H54 (cell line): ENCODE measurements at regions not wholly inside any gene's neighbourhood (a gene's known extent, or its start where the extent isn't known, plus 50 kb on each side); places are given as distances from the start of the nearest gene placed in this dataset.
A peak's percentile ranks its signal among the peaks of the same experiment; 100 is the strongest.

Experiments
- DNase-seq: peaks from one replicate; pipeline ENCODE4 v3.0.0; 2011; ENCODE audit warnings: low spot score, mixed read lengths; ENCODE audit not compliant: insufficient read length
- FAIRE-seq: peaks from 3 replicates; lab custom pipeline; 2011; peaks lifted over from hg19 to GRCh38; lab: Jason Lieb, UNC
- POLR2A ChIP-seq: IDR thresholded peaks from 2 replicates; pipeline ENCODE4 v1.6.1; 2011; ENCODE audit warnings: low read depth, mild to moderate bottlenecking, low read length

GRCh38 chr11:116644201-116644940 lies 128.4 kb downstream of the BUD13 start:
- TF ChIP-seq POLR2A = no peak
- FAIRE-seq = no peak
- no peak for DNase-seq

GRCh38 chr11:116643521-116643920 lies 129.3 kb downstream of the BUD13 start:
- DNase-seq (no peak), FAIRE-seq (no peak)
- no peak for TF ChIP-seq POLR2A

- no peak for FAIRE-seq
These were observed 129.9 kb downstream of the BUD13 start for GRCh38 chr11:116642902-116643301.

GRCh38 chr11:116642481-116642880 lies 130.3 kb downstream of the BUD13 start:
- DNase-seq (no peak), FAIRE-seq (no peak)
- TF ChIP-seq POLR2A = no peak

More at GRCh38 chr11:116642902-116643301, 129.9 kb downstream of the BUD13 start:
- TF ChIP-seq POLR2A = no peak
- DNase-seq = no peak

GRCh38 chr11:116641561-116642045 lies 131.2 kb downstream of the BUD13 start:
- no peak for TF ChIP-seq POLR2A
- no peak for FAIRE-seq
- peak; percentile 29 for DNase-seq

GRCh38 chr11:116640641-116641402 lies 132.0 kb downstream of the BUD13 start:
- no peak for TF ChIP-seq POLR2A
- no peak for DNase-seq
- no peak for FAIRE-seq

- FAIRE-seq = no peak
- no peak for TF ChIP-seq POLR2A
- no peak for DNase-seq
These were observed 134.3 kb downstream of the BUD13 start for GRCh38 chr11:116638463-116638862.

GRCh38 chr11:116637766-116638165 lies 135.0 kb downstream of the BUD13 start:
- DNase-seq = no peak
- FAIRE-seq = no peak
- TF ChIP-seq POLR2A = no peak

GRCh38 chr11:116636341-116636929 lies 136.4 kb downstream of the BUD13 start:
- no peak for DNase-seq
- TF ChIP-seq POLR2A = no peak
- FAIRE-seq = no peak

- no peak for DNase-seq
These were observed 141.6 kb downstream of the BUD13 start for GRCh38 chr11:116631201-116631600.

GRCh38 chr11:116618461-116618860 lies 154.3 kb downstream of the BUD13 start:
- FAIRE-seq (no peak), DNase-seq (no peak)
- TF ChIP-seq POLR2A = no peak

More at GRCh38 chr11:116631201-116631600, 141.6 kb downstream of the BUD13 start:
- TF ChIP-seq POLR2A = no peak
- FAIRE-seq = no peak

- FAIRE-seq = no peak
- DNase-seq = no peak
- no peak for TF ChIP-seq POLR2A
These were observed 157.4 kb downstream of the BUD13 start for GRCh38 chr11:116615211-116615865.
